Spleen (tissue), 11 donors: ENCODE measurements at regions not wholly inside any gene's neighbourhood (a gene's known extent, or its start where the extent isn't known, plus 50 kb on each side); places are given as distances from the start of the nearest gene placed in this dataset.

Experiments
- DNase-seq: peaks from one replicate; pipeline ENCODE4 v3.0.0-alpha.2; 2020
- H3K27ac ChIP-seq, 8 donors: fragments of 200-600 bp; sonication (generic) in 7 of 8; 1 replicate in 4 of 8; 2 replicates in 4 of 8; pipeline versions ENCODE4 v1.5.0 to v1.8.0; 2016 to 2021; ENCODE audit warnings: inconsistent platforms in 4 of 8, mild to moderate bottlenecking in 4 of 8, moderate library complexity in 1 of 8
- H3K27me3 ChIP-seq, 7 donors: fragments of 200-600 bp; sonication (generic) in 6 of 7; replicated peaks in 1 of 7; 1 replicate in 4 of 7; 2 replicates in 3 of 7; pipeline versions ENCODE4 v1.5.0 to v1.8.0; 2016 to 2021; ENCODE audit warnings: inconsistent platforms in 3 of 7, mild to moderate bottlenecking in 1 of 7
- H3K36me3 ChIP-seq, 6 donors: fragments of 200-600 bp; sonication (generic) in 5 of 6; 1 replicate in 4 of 6; 2 replicates in 2 of 6; pipeline versions ENCODE4 v1.5.0 to v1.8.0; 2016 to 2021; ENCODE audit warnings: inconsistent platforms in 2 of 6
- H3K4me1 ChIP-seq, 6 donors: fragments of 200-600 bp; sonication (generic) in 5 of 6; 1 replicate in 3 of 6; 2 replicates in 3 of 6; pipeline versions ENCODE4 v1.5.0 to v1.8.0; 2016 to 2021; ENCODE audit warnings: inconsistent platforms in 3 of 6
- H3K4me3 ChIP-seq, 8 donors: fragments of 200-600 bp; sonication (generic) in 7 of 8; 1 replicate in 4 of 8; 2 replicates in 4 of 8; pipeline versions ENCODE4 v1.5.0 to v1.8.0; 2016 to 2021; ENCODE audit warnings: inconsistent platforms in 4 of 8, mild to moderate bottlenecking in 4 of 8, moderate library complexity in 2 of 8
- H3K9me3 ChIP-seq, 8 donors: fragments of 200-600 bp; sonication (generic) in 7 of 8; 1 replicate in 4 of 8; 2 replicates in 4 of 8; pipeline versions ENCODE4 v1.5.0 to v1.8.0; 2016 to 2021; ENCODE audit warnings: inconsistent platforms in 4 of 8
- CTCF ChIP-seq, 11 experiments: fragments of 200-600 bp in 7 of 11; fragments of 450-650 bp in 4 of 11; sonication (generic) in 4 of 11; IDR thresholded peaks in 8 of 11; conservative IDR thresholded peaks in 3 of 11; 1 replicate in 7 of 11; 2 replicates in 4 of 11; pipeline versions ENCODE4 v1.4.0 to v1.8.0; 2016 to 2021; ENCODE audit warnings: antibody characterized with exemption in 11 of 11, inconsistent platforms in 4 of 11, mild to moderate bottlenecking in 1 of 11
- POLR2A ChIP-seq, 3 donors: fragments of 450-650 bp; IDR thresholded peaks; one replicate each; pipeline ENCODE4 v1.5.1; 2017; ENCODE audit warnings: antibody characterized with exemption in 3 of 3, mild to moderate bottlenecking in 1 of 3
- POLR2AphosphoS5 ChIP-seq, 3 donors: sonication (generic); formaldehyde crosslinking; IDR thresholded peaks; one replicate each; pipeline ENCODE4 v1.5.1; 2017; ENCODE audit warnings: antibody characterized with exemption in 3 of 3
- WGBS, 5 donors: extraction: QIAGEN DNeasy Blood & Tissue Kit in 3 of 5; methylation state at CpG; one replicate each; pipeline versions ENCODE4 v1.1.5 to v1.1.7; 2013 to 2018; 5-methylcytosine and 5-hydroxymethylcytosine counted together
- intact Hi-C: fragments of 100-400 bp; cut with DNase I; formaldehyde crosslinking; loops from one replicate; pipeline ENCODE4 v1.15.0; 2023; ENCODE audit warnings: low total_unique reads
- donor health status: healthy with polysubstance abuse.
- donor health status: DM: no; HTN: no; CAD: no; lungs with moderate emphysema.
- donor health status: DM: no; HTN: no; CAD: no.
- donor health status: Bipolar disorder and iron deficiency.
- donor health status: healthy.
- donor health status: DM: no; HTN: no; CAD: no.
- donor health status: DM: yes; HTN: yes; CAD: no.

- H3K4me3 ChIP-seq = no peak overlapping the region
- DNase-seq = no peak
- H3K9me3 ChIP-seq = peaks cover 3 to 46% (median 43%) of the 10 kb centered on the region in 8 donors
- no peak for TF ChIP-seq POLR2AphosphoS5 (IDR thresholded peaks at IDR 0.05)
- no peak for TF ChIP-seq CTCF (IDR thresholded peaks at IDR 0.05 in 8 of 11, conservative IDR thresholded peaks at IDR 0.05 in 3 of 11)
- TF ChIP-seq POLR2A (IDR thresholded peaks at IDR 0.05) = no peak
- no peaks in the 10 kb centered on the region for H3K27me3 ChIP-seq
- H3K4me1 ChIP-seq = no peaks in the 10 kb centered on the region
- H3K27ac ChIP-seq = no peak overlapping the region
- H3K36me3 ChIP-seq = no peaks in the 10 kb centered on the region
- intact Hi-C loops = no loop called here
Observed at GRCh38 chr2:57692395-57692794, 354.2 kb upstream of the VRK2 start.

GRCh38 chr2:57693177-57693576 is 353.4 kb upstream of the VRK2 start:
- no peak overlapping the region for H3K4me3 ChIP-seq
- TF ChIP-seq POLR2A (IDR thresholded peaks at IDR 0.05) = no peak
- TF ChIP-seq CTCF (IDR thresholded peaks at IDR 0.05 in 8 of 11, conservative IDR thresholded peaks at IDR 0.05 in 3 of 11) = no peak
- no peak for TF ChIP-seq POLR2AphosphoS5 (IDR thresholded peaks at IDR 0.05)
- no peaks in the 10 kb centered on the region for H3K36me3 ChIP-seq

GRCh38 chr2:57693965-57694364 is 352.6 kb upstream of the VRK2 start:
- intact Hi-C loops = no loop called here
- no peak for TF ChIP-seq CTCF (IDR thresholded peaks at IDR 0.05 in 8 of 11, conservative IDR thresholded peaks at IDR 0.05 in 3 of 11)
- TF ChIP-seq POLR2AphosphoS5 (IDR thresholded peaks at IDR 0.05) = no peak
- TF ChIP-seq POLR2A (IDR thresholded peaks at IDR 0.05) = no peak
- Histone ChIP-seq H3K27ac (no peak overlapping the region), H3K27me3 (no peaks in the 10 kb centered on the region), H3K36me3 (no peaks in the 10 kb centered on the region), H3K4me3 (no peak overlapping the region), H3K9me3 (peaks cover 3 to 32% (median 28%) of the 10 kb centered on the region in 8 donors), H3K4me1 (no peaks in the 10 kb centered on the region)
- 79 to 95% (median 88%) methylated on average over 2 of the region's 2 CpGs for WGBS, 5 donors
- no peak for DNase-seq

More at GRCh38 chr2:57693177-57693576, 353.4 kb upstream of the VRK2 start:
- intact Hi-C loops = no loop called here
- Histone ChIP-seq H3K27me3 (no peaks in the 10 kb centered on the region), H3K27ac (no peak overlapping the region), H3K9me3 (peaks cover 3 to 39% (median 36%) of the 10 kb centered on the region in 8 donors), H3K4me1 (no peaks in the 10 kb centered on the region)
- DNase-seq = no peak

- no peaks in the 10 kb centered on the region for H3K4me1 ChIP-seq
- no peak for DNase-seq
- H3K36me3 ChIP-seq = no peaks in the 10 kb centered on the region
- peaks cover 0 to 11% (median 9%) of the 10 kb centered on the region in 8 donors for H3K9me3 ChIP-seq
- TF ChIP-seq POLR2AphosphoS5 (IDR thresholded peaks at IDR 0.05) (no peak), POLR2A (IDR thresholded peaks at IDR 0.05) (no peak), CTCF (IDR thresholded peaks at IDR 0.05 in 8 of 11, conservative IDR thresholded peaks at IDR 0.05 in 3 of 11) (no peak)
- no peak overlapping the region for H3K27ac ChIP-seq
- intact Hi-C loops = no loop called here
- H3K4me3 ChIP-seq = no peak overlapping the region
- WGBS, 5 donors = 88 to 94% (median 93%) methylated on average over 4 of the region's 4 CpGs
- no peaks in the 10 kb centered on the region for H3K27me3 ChIP-seq
Observed at GRCh38 chr2:57696016-57696415, 350.6 kb upstream of the VRK2 start.
